Hepatocyte (in vitro differentiated cells): ENCODE measurements at regions not wholly inside any gene's neighbourhood (a gene's known extent, or its start where the extent isn't known, plus 50 kb on each side); places are given as distances from the start of the nearest gene placed in this dataset.

Source experiments
- DNase-seq: peaks from one replicate; pipeline ENCODE4 v3.0.0-alpha.2; 2016; ENCODE audit warnings: low spot score
- H2AFZ ChIP-seq: fragments of 200-600 bp; sonication (generic); 2 replicates; pipeline ENCODE4 v1.6.0; 2016; ENCODE audit warnings: antibody characterized with exemption, mild to moderate bottlenecking
- H3K27ac ChIP-seq: fragments of 200-600 bp; sonication (generic); 2 replicates; pipeline ENCODE4 v1.5.1; 2016; ENCODE audit warnings: mild to moderate bottlenecking
- H3K27me3 ChIP-seq: fragments of 200-600 bp; sonication (generic); 2 replicates; pipeline ENCODE4 v1.6.1; 2016
- H3K36me3 ChIP-seq: fragments of 200-600 bp; sonication (generic); replicated peaks from 2 replicates; pipeline ENCODE4 v1.5.1; 2016; ENCODE audit warnings: low read depth; ENCODE audit not compliant: insufficient read depth
- H3K4me1 ChIP-seq: fragments of 200-600 bp; sonication (generic); 2 replicates; pipeline ENCODE4 v1.5.1; 2016; ENCODE audit warnings: mild to moderate bottlenecking, moderate library complexity; ENCODE audit not compliant: insufficient read depth
- H3K4me2 ChIP-seq: fragments of 200-600 bp; sonication (generic); 2 replicates; pipeline ENCODE4 v1.6.0; 2016
- H3K4me3 ChIP-seq: fragments of 200-600 bp; sonication (generic); 2 replicates; pipeline ENCODE4 v1.5.1; 2016; ENCODE audit warnings: mild to moderate bottlenecking
- H3K79me2 ChIP-seq: fragments of 200-600 bp; sonication (generic); 2 replicates; pipeline ENCODE4 v1.6.0; 2017; ENCODE audit warnings: mild to moderate bottlenecking
- H3K9me2 ChIP-seq: fragments of 200-600 bp; sonication (generic); replicated peaks from 2 replicates; pipeline ENCODE4 v1.6.0; 2017; ENCODE audit warnings: mild to moderate bottlenecking; ENCODE audit not compliant: insufficient read depth
- H3K9me3 ChIP-seq: fragments of 200-600 bp; sonication (generic); 2 replicates; pipeline ENCODE4 v1.5.1; 2016; ENCODE audit warnings: low read depth, mild to moderate bottlenecking
- H4K20me1 ChIP-seq: fragments of 200-600 bp; sonication (generic); 2 replicates; pipeline ENCODE4 v1.6.0; 2016; ENCODE audit warnings: mild to moderate bottlenecking; ENCODE audit not compliant: insufficient read depth, poor library complexity, severe bottlenecking
- EZH2 ChIP-seq: fragments of 200-600 bp; sonication (generic); IDR thresholded peaks from 2 replicates; pipeline ENCODE4 v1.6.1; 2016; ENCODE audit warnings: antibody characterized with exemption, mild to moderate bottlenecking, borderline replicate concordance
- EZH2phosphoT487 ChIP-seq: fragments of 200-600 bp; sonication (generic); IDR thresholded peaks from one replicate; pipeline ENCODE4 v1.6.1; 2018; ENCODE audit warnings: antibody characterized with exemption, mild to moderate bottlenecking, low read depth, moderate library complexity; ENCODE audit not compliant: unreplicated experiment, severe bottlenecking
- WGBS: methylation state at CpG from one replicate; pipeline ENCODE4 v1.1.6; 2016; ENCODE audit warnings: low lambda C conversion rate; ENCODE audit errors: missing lambda C conversion rate; 5-methylcytosine and 5-hydroxymethylcytosine counted together
- TF ChIP-seq, protein P1 (sequence below): fragments of 200-600 bp; sonication (generic); IDR thresholded peaks from 2 replicates; pipeline ENCODE4 v1.5.1; 2016; ENCODE audit warnings: antibody characterized with exemption, mild to moderate bottlenecking; ENCODE audit not compliant: poor library complexity

DNA sequence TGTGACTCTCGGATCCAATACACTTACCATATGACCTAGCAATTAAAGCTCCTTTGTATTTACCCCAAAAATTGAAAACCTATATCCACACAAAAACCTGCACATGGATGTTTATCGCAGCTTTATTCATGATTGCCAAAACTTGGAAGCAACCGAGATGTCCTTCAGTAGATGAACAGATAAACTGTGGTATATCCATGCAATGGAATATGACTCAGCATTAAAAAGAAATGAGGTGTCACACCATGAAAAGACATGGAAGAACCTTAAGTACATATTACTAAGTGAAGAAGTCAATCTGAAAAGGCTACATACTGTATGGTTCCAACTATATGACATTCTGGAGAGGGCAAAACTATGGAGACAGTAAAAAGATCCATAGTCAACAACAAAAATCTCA is 82.0 kb upstream of the PHF24 start:
- Histone ChIP-seq H3K4me3 (no peak overlapping the region), H3K4me1 (no peaks in the 10 kb centered on the region), H3K9me2 (no peaks in the 10 kb centered on the region), H3K36me3 (no peaks in the 10 kb centered on the region), H3K27ac (no peak overlapping the region), H2AFZ (no peak overlapping the region), H3K27me3 (no peaks in the 10 kb centered on the region), H4K20me1 (no peaks in the 10 kb centered on the region), H3K9me3 (no peaks in the 10 kb centered on the region), H3K79me2 (no peaks in the 10 kb centered on the region), H3K4me2 (no peak overlapping the region)
- TF ChIP-seq EZH2phosphoT487 (no peak), EZH2 (no peak)
- TF ChIP-seq, protein P1, sequence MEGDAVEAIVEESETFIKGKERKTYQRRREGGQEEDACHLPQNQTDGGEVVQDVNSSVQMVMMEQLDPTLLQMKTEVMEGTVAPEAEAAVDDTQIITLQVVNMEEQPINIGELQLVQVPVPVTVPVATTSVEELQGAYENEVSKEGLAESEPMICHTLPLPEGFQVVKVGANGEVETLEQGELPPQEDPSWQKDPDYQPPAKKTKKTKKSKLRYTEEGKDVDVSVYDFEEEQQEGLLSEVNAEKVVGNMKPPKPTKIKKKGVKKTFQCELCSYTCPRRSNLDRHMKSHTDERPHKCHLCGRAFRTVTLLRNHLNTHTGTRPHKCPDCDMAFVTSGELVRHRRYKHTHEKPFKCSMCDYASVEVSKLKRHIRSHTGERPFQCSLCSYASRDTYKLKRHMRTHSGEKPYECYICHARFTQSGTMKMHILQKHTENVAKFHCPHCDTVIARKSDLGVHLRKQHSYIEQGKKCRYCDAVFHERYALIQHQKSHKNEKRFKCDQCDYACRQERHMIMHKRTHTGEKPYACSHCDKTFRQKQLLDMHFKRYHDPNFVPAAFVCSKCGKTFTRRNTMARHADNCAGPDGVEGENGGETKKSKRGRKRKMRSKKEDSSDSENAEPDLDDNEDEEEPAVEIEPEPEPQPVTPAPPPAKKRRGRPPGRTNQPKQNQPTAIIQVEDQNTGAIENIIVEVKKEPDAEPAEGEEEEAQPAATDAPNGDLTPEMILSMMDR = no peak
- WGBS = 89% methylated on average over 3 of the region's 3 CpGs
- DNase-seq = no peak

DNA sequence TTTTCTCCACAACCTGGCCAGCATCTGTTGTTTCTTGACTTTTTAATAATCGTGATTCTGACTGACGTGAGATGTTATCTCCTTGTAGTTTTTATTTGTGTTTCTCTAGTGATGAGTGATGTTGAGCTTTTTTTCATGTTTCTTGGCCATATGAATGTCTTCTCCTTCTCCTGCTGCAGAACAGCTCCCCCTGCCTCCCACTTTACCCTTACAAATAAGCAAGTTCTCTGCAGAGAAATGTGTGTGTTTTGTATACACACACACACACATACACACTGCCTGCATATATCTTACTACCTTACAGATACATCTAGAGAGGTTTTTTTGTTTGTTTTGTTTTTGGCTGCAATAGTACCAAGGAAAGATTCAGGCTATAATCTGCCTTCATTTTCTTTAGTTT is 88.7 kb upstream of the PHF24 start:
- Histone ChIP-seq H3K79me2 (no peaks in the 10 kb centered on the region), H3K4me2 (no peak overlapping the region), H3K36me3 (no peaks in the 10 kb centered on the region), H3K27me3 (peaks cover 11% of the 10 kb centered on the region), H3K27ac (no peak overlapping the region), H3K9me2 (no peaks in the 10 kb centered on the region), H3K4me1 (no peaks in the 10 kb centered on the region), H4K20me1 (no peaks in the 10 kb centered on the region), H3K9me3 (no peaks in the 10 kb centered on the region), H3K4me3 (no peak overlapping the region), H2AFZ (no peak overlapping the region)
- 46% methylated on average over 2 of the region's 2 CpGs for whole genome bisulfite sequencing
- DNase-seq = no peak
- TF ChIP-seq, protein P1 = peak; percentile 37
- TF ChIP-seq EZH2 = no peak

GRCh38 chr9:34866614-34867013 is 91.5 kb upstream of the PHF24 start:
- Histone ChIP-seq H3K27ac (no peak overlapping the region), H3K27me3 (peaks cover 11% of the 10 kb centered on the region)

More at GRCh38 chr9:34866614-34867013, 91.5 kb upstream of the PHF24 start:
- no peaks in the 10 kb centered on the region for H3K4me1 ChIP-seq
- H3K9me2 ChIP-seq = no peaks in the 10 kb centered on the region
- H3K36me3 ChIP-seq = no peaks in the 10 kb centered on the region
- no peaks in the 10 kb centered on the region for H4K20me1 ChIP-seq
- DNase-seq = no peak
- no peak overlapping the region for H3K4me3 ChIP-seq
- no peak overlapping the region for H2AFZ ChIP-seq
- H3K4me2 ChIP-seq = no peak overlapping the region
- H3K79me2 ChIP-seq = no peaks in the 10 kb centered on the region
- no peak for TF ChIP-seq EZH2
- TF ChIP-seq, protein P1 = no peak
- no peak for TF ChIP-seq EZH2phosphoT487
- no peaks in the 10 kb centered on the region for H3K9me3 ChIP-seq
